HepG2 (cell line): ENCODE measurements at regions not wholly inside any gene's neighbourhood (a gene's known extent, or its start where the extent isn't known, plus 50 kb on each side); places are given as distances from the start of the nearest gene placed in this dataset.

Experiments used
- ATAC-seq: fragments of 200-7000 bp; cut with Tn5 transposase; 3 replicates; pipeline ENCODE4 v1.9.1; 2020; ENCODE audit warnings: mild to moderate bottlenecking, moderate library complexity
- BruUV-seq: library from RNA; stranded (reverse); fragments of 400-500 nt; replicated peaks from 2 replicates; lab custom pipeline; 2021; lab: Mats Ljungman, UMichigan
- CTCF ChIA-PET: fragments of 300-600 bp; formaldehyde crosslinking; extraction: SDS; loops from one replicate; lab custom pipeline; 2021; ENCODE audit warnings: low total read pairs, inconsistent platforms, low intra/inter-chr PET ratio; lab: Yijun Ruan, JAX
- POLR2A ChIA-PET: fragments of 350-600 bp; sonication (Branson Sonifier 250); formaldehyde crosslinking; loops from one replicate; lab custom pipeline; 2020; ENCODE audit warnings: antibody characterized with exemption, inconsistent platforms; lab: Yijun Ruan, JAX
- DNase-seq: peaks from one replicate; pipeline ENCODE4 v3.0.0-alpha.2; 2015; ENCODE audit warnings: low spot score
- FAIRE-seq: peaks from 3 replicates; lab custom pipeline; 2011; peaks lifted over from hg19 to GRCh38; lab: Jason Lieb, UNC
- H2AFZ ChIP-seq: one replicate; pipeline ENCODE4 v1.6.1; 2011; ENCODE audit warnings: low read length, inconsistent platforms
- H3K27ac ChIP-seq: fragments of 300-600 bp; 3 replicates; pipeline ENCODE4 v1.8.0; 2011; ENCODE audit warnings: mixed run types, mild to moderate bottlenecking, mixed read lengths, low read length, inconsistent platforms; ENCODE audit not compliant: insufficient read depth; ENCODE audit errors: extremely low read length
- H3K27me3 ChIP-seq, 2 experiments: fragments of 200-600 bp in 1 of 2; 2 replicates in 1 of 2; 3 replicates in 1 of 2; pipeline versions ENCODE4 v1.6.0 to v1.8.0; 2011; ENCODE audit warnings: low read length in 2 of 2, mild to moderate bottlenecking in 2 of 2, moderate library complexity in 2 of 2, inconsistent platforms in 1 of 2; ENCODE audit not compliant: insufficient read depth in 2 of 2, control insufficient read depth in 1 of 2
- H3K36me3 ChIP-seq, 2 experiments: fragments of 200-600 bp in 1 of 2; replicated peaks in 1 of 2; 2 replicates in 1 of 2; 3 replicates in 1 of 2; pipeline versions ENCODE4 v1.5.1 to v1.8.0; 2011; ENCODE audit warnings: low read length in 2 of 2, inconsistent platforms in 1 of 2; ENCODE audit not compliant: insufficient read depth in 2 of 2, control insufficient read depth in 1 of 2
- H3K4me1 ChIP-seq: 2 replicates; pipeline ENCODE4 v1.5.1; 2012; ENCODE audit warnings: low read length, inconsistent platforms; ENCODE audit not compliant: insufficient read depth
- H3K4me2 ChIP-seq: 2 replicates; pipeline ENCODE4 v1.6.0; 2011; ENCODE audit warnings: low read depth, low read length, inconsistent platforms
- H3K4me3 ChIP-seq, 3 experiments: fragments of 200-600 bp in 1 of 3; sonication (generic), shearing (Covaris generic) in 1 of 3; replicated peaks in 1 of 3; 2 replicates each; pipeline ENCODE4 v1.5.1; 2011 to 2016; ENCODE audit warnings: low read length in 3 of 3, inconsistent platforms in 2 of 3, low read depth in 2 of 3, mild to moderate bottlenecking in 2 of 3, control low read depth in 1 of 3, mixed read lengths in 1 of 3; ENCODE audit not compliant: insufficient read depth in 1 of 3
- H3K79me2 ChIP-seq: one replicate; pipeline ENCODE4 v1.6.1; 2011; ENCODE audit warnings: low read length, inconsistent platforms; ENCODE audit not compliant: insufficient read depth
- H3K9ac ChIP-seq: 2 replicates; pipeline ENCODE4 v1.6.0; 2011; ENCODE audit warnings: mild to moderate bottlenecking, low read depth, low read length, inconsistent platforms; ENCODE audit not compliant: insufficient read depth
- H3K9me3 ChIP-seq: 2 replicates; pipeline ENCODE4 v1.5.1; 2012; ENCODE audit warnings: mild to moderate bottlenecking, low read length
- H4K20me1 ChIP-seq: 2 replicates; pipeline ENCODE4 v1.6.0; 2011; ENCODE audit warnings: inconsistent platforms, mild to moderate bottlenecking, low read length, moderate library complexity; ENCODE audit not compliant: insufficient read depth
- CEBPG ChIP-seq: IDR thresholded peaks from 2 replicates; pipeline ENCODE4 v1.6.1; 2016
- NCOA5 ChIP-seq: sonication (generic); formaldehyde crosslinking; IDR thresholded peaks from 2 replicates; pipeline ENCODE4 v1.4.0; 2020; ENCODE audit warnings: missing genetic modification reagents
- YEATS2 ChIP-seq: sonication (generic); formaldehyde crosslinking; IDR thresholded peaks from 2 replicates; pipeline ENCODE4 v1.4.0; 2020; ENCODE audit warnings: missing genetic modification reagents, borderline replicate concordance
- ZFP37 ChIP-seq: sonication (generic); formaldehyde crosslinking; IDR thresholded peaks from 2 replicates; pipeline ENCODE4 v1.4.0; 2020; ENCODE audit warnings: missing genetic modification reagents, borderline replicate concordance
- ZMYM4 ChIP-seq: sonication (generic); formaldehyde crosslinking; IDR thresholded peaks from 2 replicates; pipeline ENCODE4 v1.8.1; 2023; ENCODE audit warnings: mild to moderate bottlenecking, missing genetic modification reagents
- ZNF251 ChIP-seq: sonication (generic); formaldehyde crosslinking; IDR thresholded peaks from 2 replicates; pipeline ENCODE4 v1.9.0; 2021; ENCODE audit warnings: mild to moderate bottlenecking, missing genetic modification reagents
- ZNF292 ChIP-seq: sonication (generic); formaldehyde crosslinking; IDR thresholded peaks from 2 replicates; pipeline ENCODE4 v1.8.1; 2022; ENCODE audit warnings: mild to moderate bottlenecking, low read depth, missing genetic modification reagents, borderline replicate concordance
- ZNF510 ChIP-seq: sonication (generic); formaldehyde crosslinking; IDR thresholded peaks from 2 replicates; pipeline ENCODE4 v1.4.0; 2020; ENCODE audit warnings: low read depth, mild to moderate bottlenecking, missing genetic modification reagents
- ZNF816 ChIP-seq: sonication (generic); formaldehyde crosslinking; IDR thresholded peaks from 2 replicates; pipeline ENCODE4 v1.8.0; 2022; ENCODE audit warnings: missing genetic modification reagents, mild to moderate bottlenecking, borderline replicate concordance
- WGBS: methylation state at CpG from one replicate; pipeline ENCODE4 v1.1.6; 2017; ENCODE audit warnings: low lambda C conversion rate; 5-methylcytosine and 5-hydroxymethylcytosine counted together
- in situ Hi-C: cut with HindIII; loops from 2 replicates; pipeline ENCODE4 v1.10.0; 2017; ENCODE audit warnings: low pct_unique_long_range_greater_than_20kb; ENCODE audit not compliant: extremely low pct_ligation_motif_present
- intact Hi-C: fragments of 100-400 bp; cut with micrococcal nuclease; formaldehyde crosslinking; loops from one replicate; pipeline ENCODE4 v1.10.0; 2022; ENCODE audit not compliant: unreplicated experiment
- TF ChIP-seq, protein P1 (sequence below): sonication (generic); formaldehyde crosslinking; IDR thresholded peaks from 2 replicates; pipeline ENCODE4 v1.8.0; 2022; ENCODE audit warnings: low read depth, missing genetic modification reagents
- TF ChIP-seq, protein P2 (sequence below): IDR thresholded peaks from 2 replicates; pipeline ENCODE4 v1.6.1; 2016; ENCODE audit warnings: low read depth, control low read depth
- TF ChIP-seq, protein P3 (sequence below): sonication (generic); formaldehyde crosslinking; IDR thresholded peaks from 2 replicates; pipeline ENCODE4 v1.4.0; 2020; ENCODE audit warnings: missing genetic modification reagents

DNA sequence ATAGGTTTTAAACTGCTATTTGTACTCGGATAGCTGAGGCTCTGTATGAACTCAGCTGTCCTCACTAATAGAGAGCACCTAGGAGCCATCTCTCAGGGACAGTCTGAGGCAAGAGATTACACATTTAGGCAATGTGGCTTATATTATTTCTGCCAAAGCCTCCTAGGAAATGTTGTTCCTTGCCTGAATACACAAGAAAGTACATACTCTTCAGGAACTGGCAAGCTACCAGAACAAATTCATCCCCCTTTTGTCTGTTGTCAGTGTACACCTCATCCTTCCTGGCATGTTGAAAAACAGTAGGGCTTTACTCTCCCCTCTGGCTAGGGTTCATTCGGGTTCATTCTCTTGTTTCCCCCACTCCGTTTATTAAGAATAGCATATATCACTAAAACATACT lies 615.9 kb upstream of the FAT3 start:
- in situ Hi-C loops: no loop called here
- peaks cover 55% of the 10 kb centered on the region for H3K9me3 ChIP-seq
- ATAC-seq (no peak), FAIRE-seq (no peak), DNase-seq (no peak)
- no peak overlapping the region for H3K4me2 ChIP-seq
- ChIA-PET POLR2A (no interaction called here), CTCF (no interaction called here)
- H3K79me2 ChIP-seq: no peaks in the 10 kb centered on the region
- H3K27ac ChIP-seq: no peak overlapping the region
- H3K9ac ChIP-seq: no peak overlapping the region
- TF ChIP-seq ZNF292 (CRISPR knock-in tag) (no peak), YEATS2 (CRISPR knock-in tag) (no peak), NCOA5 (CRISPR knock-in tag) (no peak), ZNF816 (CRISPR knock-in tag) (no peak)
- 3% methylated on average over 3 of the region's 3 CpGs for WGBS
- no peaks in the 10 kb centered on the region for H3K27me3 ChIP-seq
- H3K4me3 ChIP-seq: no peak overlapping the region
- no peaks in the 10 kb centered on the region for H4K20me1 ChIP-seq
- no TSS peak for BruUV-seq
- no peak overlapping the region for H2AFZ ChIP-seq
- intact Hi-C loops: no loop called here
- no peaks in the 10 kb centered on the region for H3K36me3 ChIP-seq
- H3K4me1 ChIP-seq: no peaks in the 10 kb centered on the region

DNA sequence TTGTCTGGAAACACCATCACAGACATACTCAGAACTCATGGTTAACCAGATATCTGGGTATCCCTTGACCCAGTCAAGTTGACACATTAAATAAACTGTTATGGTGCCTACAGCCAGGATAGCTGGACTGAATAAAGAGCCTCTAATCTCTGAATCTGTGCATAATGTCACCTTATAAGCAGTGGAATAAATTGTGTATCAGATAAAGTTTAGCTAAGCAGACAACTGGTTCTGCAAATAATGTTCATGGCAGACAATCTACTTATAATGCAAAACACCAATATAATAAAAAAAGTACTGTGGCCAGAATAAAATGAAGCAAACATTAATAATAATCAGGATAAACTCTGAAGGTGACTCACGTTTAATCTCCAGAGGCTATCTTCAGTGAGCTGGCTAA lies 628.5 kb upstream of the FAT3 start:
- CTCF ChIA-PET: no interaction called here
- Histone ChIP-seq H2AFZ (no peak overlapping the region), H3K4me2 (no peak overlapping the region), H3K9me3 (peaks cover 94% of the 10 kb centered on the region), H3K27ac (no peak overlapping the region), H3K27me3 (no peaks in the 10 kb centered on the region; a peak in 1 of 5 replicates), H3K36me3 (no peaks in the 10 kb centered on the region), H4K20me1 (no peaks in the 10 kb centered on the region), H3K9ac (no peak overlapping the region), H3K4me3 (no peak overlapping the region), H3K79me2 (no peaks in the 10 kb centered on the region), H3K4me1 (no peaks in the 10 kb centered on the region)
- no peak for DNase-seq
- no peak for FAIRE-seq
- in situ Hi-C loops: no loop called here
- no TSS peak for BruUV-seq
- POLR2A ChIA-PET: no interaction called here
- TF ChIP-seq CEBPG: no peak
- TF ChIP-seq ZNF251 (CRISPR knock-in tag): no peak
- no peak for TF ChIP-seq ZNF510 (CRISPR knock-in tag)
- TF ChIP-seq, protein P1, sequence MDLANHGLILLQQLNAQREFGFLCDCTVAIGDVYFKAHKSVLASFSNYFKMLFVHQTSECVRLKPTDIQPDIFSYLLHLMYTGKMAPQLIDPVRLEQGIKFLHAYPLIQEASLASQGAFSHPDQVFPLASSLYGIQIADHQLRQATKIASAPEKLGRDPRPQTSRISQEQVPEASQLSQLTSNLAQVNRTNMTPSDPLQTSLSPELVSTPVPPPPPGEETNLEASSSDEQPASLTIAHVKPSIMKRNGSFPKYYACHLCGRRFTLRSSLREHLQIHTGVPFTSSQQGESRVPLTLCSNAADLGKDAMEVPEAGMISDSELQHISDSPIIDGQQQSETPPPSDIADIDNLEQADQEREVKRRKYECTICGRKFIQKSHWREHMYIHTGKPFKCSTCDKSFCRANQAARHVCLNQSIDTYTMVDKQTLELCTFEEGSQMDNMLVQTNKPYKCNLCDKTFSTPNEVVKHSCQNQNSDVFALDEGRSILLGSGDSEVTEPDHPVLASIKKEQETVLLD (CRISPR knock-in tag): no peak
- TF ChIP-seq, protein P2, sequence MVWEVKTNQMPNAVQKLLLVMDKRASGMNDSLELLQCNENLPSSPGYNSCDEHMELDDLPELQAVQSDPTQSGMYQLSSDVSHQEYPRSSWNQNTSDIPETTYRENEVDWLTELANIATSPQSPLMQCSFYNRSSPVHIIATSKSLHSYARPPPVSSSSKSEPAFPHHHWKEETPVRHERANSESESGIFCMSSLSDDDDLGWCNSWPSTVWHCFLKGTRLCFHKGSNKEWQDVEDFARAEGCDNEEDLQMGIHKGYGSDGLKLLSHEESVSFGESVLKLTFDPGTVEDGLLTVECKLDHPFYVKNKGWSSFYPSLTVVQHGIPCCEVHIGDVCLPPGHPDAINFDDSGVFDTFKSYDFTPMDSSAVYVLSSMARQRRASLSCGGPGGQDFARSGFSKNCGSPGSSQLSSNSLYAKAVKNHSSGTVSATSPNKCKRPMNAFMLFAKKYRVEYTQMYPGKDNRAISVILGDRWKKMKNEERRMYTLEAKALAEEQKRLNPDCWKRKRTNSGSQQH (CRISPR knock-in tag): no peak
- no peak for TF ChIP-seq ZFP37 (CRISPR knock-in tag)
- TF ChIP-seq ZMYM4 (CRISPR knock-in tag): no peak
- TF ChIP-seq, protein P3, sequence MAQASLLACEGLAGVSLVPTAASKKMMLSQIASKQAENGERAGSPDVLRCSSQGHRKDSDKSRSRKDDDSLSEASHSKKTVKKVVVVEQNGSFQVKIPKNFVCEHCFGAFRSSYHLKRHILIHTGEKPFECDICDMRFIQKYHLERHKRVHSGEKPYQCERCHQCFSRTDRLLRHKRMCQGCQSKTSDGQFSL (CRISPR knock-in tag): no peak
- no peak for ATAC-seq
- 0% methylated on average over 1 of the region's 1 CpG for WGBS
- intact Hi-C loops: no loop called here
